ENCODE measurements at regions not wholly inside any gene's neighbourhood (a gene's known extent, or its start where the extent isn't known, plus 50 kb on each side); places are given as distances from the start of the nearest gene placed in this dataset.

GRCh38 chr3:23084367-23084766 is 118.8 kb upstream of the UBE2E2 start:
- Histone ChIP-seq H3K9me2 (ENCODE audit: insufficient read depth) (no peaks in the 10 kb centered on the region), H3K79me2 (ENCODE audit: insufficient read depth, low read length) (no peaks in the 10 kb centered on the region), H3K4me1 (ENCODE audit: control insufficient read depth in 1 of 2, insufficient read depth in 2 of 2, low read length in 2 of 2) (no peaks in the 10 kb centered on the region), H3K27me3 (ENCODE audit: insufficient read depth, low read length) (no peaks in the 10 kb centered on the region), H3K27ac (ENCODE audit: low read depth, low read length) (no peak overlapping the region), H2AFZ (ENCODE audit: low read depth, low read length, poor library complexity, severe bottlenecking) (no peak overlapping the region), H3K4me3 (replicated peaks in 1 of 2; ENCODE audit: low read depth in 1 of 2, low read length in 2 of 2) (no peak overlapping the region), H3K36me3 (ENCODE audit: control insufficient read depth in 1 of 2, insufficient read depth in 2 of 2, low read length in 2 of 2) (no peaks in the 10 kb centered on the region), H4K20me1 (ENCODE audit: insufficient read depth) (no peaks in the 10 kb centered on the region), H3K9ac (ENCODE audit: low read length) (no peak overlapping the region), H3K4me2 (ENCODE audit: low read length) (no peak overlapping the region), H3K9me3 (ENCODE audit: control insufficient read depth in 1 of 2, insufficient read depth in 1 of 2, low read depth in 1 of 2, low read length in 2 of 2) (no peaks in the 10 kb centered on the region)
- DNase-seq (ENCODE audit: low read depth, low spot score) (no peak), ATAC-seq (no peak)
- TF ChIP-seq SRF (IDR thresholded peaks at IDR 0.05; ENCODE audit: low read depth) (no peak), CEBPB (IDR thresholded peaks at IDR 0.05; ENCODE audit: low read depth) (no peak), MAX (IDR thresholded peaks at IDR 0.05) (no peak), ZBTB33 (IDR thresholded peaks at IDR 0.05; ENCODE audit: extremely low read depth, insufficient replicate concordance, low read length) (no peak), REST (IDR thresholded peaks at IDR 0.05; ENCODE audit: low read depth) (no peak), ZNF274 (IDR thresholded peaks at IDR 0.05; ENCODE audit: low read depth, low read length) (no peak), ZFX (IDR thresholded peaks at IDR 0.05) (no peak), YY1 (IDR thresholded peaks at IDR 0.05; ENCODE audit: extremely low read depth, insufficient replicate concordance, low read depth, low read length) (no peak), TCF7L2 (IDR thresholded peaks at IDR 0.05; ENCODE audit: borderline replicate concordance, extremely low read depth, insufficient read depth, insufficient read length) (no peak), POLR2A (IDR thresholded peaks at IDR 0.05; ENCODE audit: borderline replicate concordance, extremely low read depth, insufficient read depth, insufficient read length) (no peak), ATF3 (IDR thresholded peaks at IDR 0.05) (no peak), SIN3A (IDR thresholded peaks at IDR 0.05; ENCODE audit: low read depth) (no peak)
- RAD21 ChIA-PET (ENCODE audit: low non-redundant PET in 1 of 2, low total read pairs in 2 of 2, uncharacterized antibody in 2 of 2, unreplicated experiment in 2 of 2) = no interaction called here
- CTCF ChIA-PET = no interaction called here
- BruUV-seq (replicated peaks) = no TSS peak
- intact Hi-C loops (cut with micrococcal nuclease) = no loop called here
- POLR2A ChIA-PET = no interaction called here
